Panc1 (cell line): ENCODE measurements at regions not wholly inside any gene's neighbourhood (a gene's known extent, or its start where the extent isn't known, plus 50 kb on each side); places are given as distances from the start of the nearest gene placed in this dataset.

Experiments used
- ATAC-seq: fragments of 200-7000 bp; cut with Tn5 transposase; 2 replicates; pipeline ENCODE4 v1.9.1; 2020; ENCODE audit warnings: mild to moderate bottlenecking, moderate library complexity
- BruUV-seq: library from RNA; stranded (reverse); fragments of 400-500 nt; replicated peaks from 2 replicates; lab custom pipeline; 2021; lab: Mats Ljungman, UMichigan
- CTCF ChIA-PET: fragments of 300-600 bp; sonication (Branson Sonifier 250); formaldehyde crosslinking; loops from one replicate; lab custom pipeline; 2022; ENCODE audit warnings: antibody characterized with exemption; lab: Charles Lee
- POLR2A ChIA-PET: fragments of 300-600 bp; sonication (Branson Sonifier 250); formaldehyde crosslinking; loops from one replicate; lab custom pipeline; 2022; ENCODE audit warnings: antibody characterized with exemption; lab: Charles Lee
- DNase-seq: peaks from one replicate; pipeline ENCODE4 v3.0.0-alpha.2; 2010; ENCODE audit warnings: low read depth, low spot score
- H3K27ac ChIP-seq: 2 replicates; pipeline ENCODE4 v1.5.1; 2011; ENCODE audit warnings: mild to moderate bottlenecking, low read length, inconsistent platforms
- H3K27me3 ChIP-seq: fragments of 200-500 bp; sonication (Bioruptor generic); 2 replicates; pipeline ENCODE4 v1.6.0; 2014; ENCODE audit warnings: low read length, inconsistent platforms; ENCODE audit not compliant: control insufficient read depth, insufficient read depth
- H3K36me3 ChIP-seq: fragments of 200-500 bp; sonication (Bioruptor generic); 2 replicates; pipeline ENCODE4 v1.5.1; 2014; ENCODE audit warnings: inconsistent platforms, mild to moderate bottlenecking, low read length, moderate library complexity; ENCODE audit not compliant: control insufficient read depth, insufficient read depth
- H3K4me1 ChIP-seq: 2 replicates; pipeline ENCODE4 v1.5.1; 2011; ENCODE audit warnings: inconsistent platforms, mild to moderate bottlenecking, low read length, moderate library complexity; ENCODE audit not compliant: control insufficient read depth, insufficient read depth
- H3K4me3 ChIP-seq, 2 experiments: 2 replicates each; pipeline ENCODE4 v1.5.1; 2011 to 2012; ENCODE audit warnings: low read depth in 2 of 2, low read length in 2 of 2, mild to moderate bottlenecking in 2 of 2, inconsistent platforms in 1 of 2, moderate library complexity in 1 of 2
- H3K9me3 ChIP-seq: fragments of 200-500 bp; sonication (Bioruptor generic); 2 replicates; pipeline ENCODE4 v1.5.1; 2014; ENCODE audit warnings: low read depth, mild to moderate bottlenecking, inconsistent platforms, low read length, moderate library complexity; ENCODE audit not compliant: control insufficient read depth, insufficient read depth
- POLR2AphosphoS5 ChIP-seq: IDR thresholded peaks from 2 replicates; pipeline ENCODE4 v1.6.1; 2012; ENCODE audit warnings: mild to moderate bottlenecking, low read depth, low read length, moderate library complexity
- SIN3A ChIP-seq: IDR thresholded peaks from 2 replicates; pipeline ENCODE4 v1.6.1; 2012; ENCODE audit warnings: low read depth, mild to moderate bottlenecking, low read length, moderate library complexity, borderline replicate concordance; ENCODE audit not compliant: insufficient read depth
- TCF7L2 ChIP-seq: IDR thresholded peaks from 2 replicates; pipeline ENCODE4 v1.6.1; 2011; ENCODE audit warnings: mild to moderate bottlenecking, low read depth, low read length, inconsistent platforms
- in situ Hi-C: cut with HindIII; loops from 2 replicates; pipeline ENCODE4 v1.10.0; 2016; ENCODE audit warnings: low sequenced_read_pairs, low pct_unique_long_range_greater_than_20kb
- intact Hi-C: fragments of 100-400 bp; cut with micrococcal nuclease; formaldehyde crosslinking; loops from one replicate; pipeline ENCODE4 v1.10.0; 2022; ENCODE audit not compliant: unreplicated experiment
- TF ChIP-seq, protein P1 (sequence below): fragments of 450-650 bp; IDR thresholded peaks from 2 replicates; pipeline ENCODE4 v1.5.1; 2017; ENCODE audit warnings: mild to moderate bottlenecking
- TF ChIP-seq, protein P2 (sequence below), 2 experiments: IDR thresholded peaks; 2 replicates each; pipeline ENCODE4 v1.6.1; 2011 to 2012; ENCODE audit warnings: low read depth in 2 of 2, control low read depth in 1 of 2, low read length in 1 of 2, mild to moderate bottlenecking in 1 of 2, moderate library complexity in 1 of 2; ENCODE audit not compliant: insufficient read depth in 1 of 2

DNA sequence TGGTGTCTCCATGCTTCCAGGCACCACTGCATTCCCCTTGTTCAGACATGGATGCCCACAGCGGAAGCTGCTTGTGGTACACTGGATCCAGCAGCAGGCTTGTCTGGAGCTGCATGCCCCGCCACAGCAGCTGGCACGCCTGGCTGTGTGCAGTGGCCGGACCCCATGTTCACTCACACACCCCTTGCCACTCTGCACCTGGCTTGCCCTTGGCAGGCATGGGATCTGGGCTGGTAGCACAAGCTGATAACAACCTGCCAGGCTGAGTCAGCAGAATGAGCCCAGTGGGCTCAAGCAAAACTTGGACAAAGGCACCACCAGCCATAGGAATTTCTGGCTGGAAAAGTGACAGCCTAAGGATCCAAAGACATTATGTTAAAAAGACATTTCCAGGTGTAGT, 91.8 kb upstream of the TMEM168 start:
- no peaks in the 10 kb centered on the region for H3K27me3 ChIP-seq
- no peaks in the 10 kb centered on the region; the same call in 1 of the 2 replicates for H3K36me3 ChIP-seq
- H3K4me1 ChIP-seq, result no peaks in the 10 kb centered on the region
- no peak overlapping the region for H3K4me3 ChIP-seq
- BruUV-seq, result no TSS peak
- ChIA-PET POLR2A (no interaction called here), CTCF (no interaction called here)
- no peaks in the 10 kb centered on the region for H3K9me3 ChIP-seq
- DNase-seq (no peak), ATAC-seq (no peak)
- intact Hi-C loops, result no loop called here
- no peak for TF ChIP-seq POLR2AphosphoS5
- no peak for TF ChIP-seq SIN3A
- TF ChIP-seq, protein P1, sequence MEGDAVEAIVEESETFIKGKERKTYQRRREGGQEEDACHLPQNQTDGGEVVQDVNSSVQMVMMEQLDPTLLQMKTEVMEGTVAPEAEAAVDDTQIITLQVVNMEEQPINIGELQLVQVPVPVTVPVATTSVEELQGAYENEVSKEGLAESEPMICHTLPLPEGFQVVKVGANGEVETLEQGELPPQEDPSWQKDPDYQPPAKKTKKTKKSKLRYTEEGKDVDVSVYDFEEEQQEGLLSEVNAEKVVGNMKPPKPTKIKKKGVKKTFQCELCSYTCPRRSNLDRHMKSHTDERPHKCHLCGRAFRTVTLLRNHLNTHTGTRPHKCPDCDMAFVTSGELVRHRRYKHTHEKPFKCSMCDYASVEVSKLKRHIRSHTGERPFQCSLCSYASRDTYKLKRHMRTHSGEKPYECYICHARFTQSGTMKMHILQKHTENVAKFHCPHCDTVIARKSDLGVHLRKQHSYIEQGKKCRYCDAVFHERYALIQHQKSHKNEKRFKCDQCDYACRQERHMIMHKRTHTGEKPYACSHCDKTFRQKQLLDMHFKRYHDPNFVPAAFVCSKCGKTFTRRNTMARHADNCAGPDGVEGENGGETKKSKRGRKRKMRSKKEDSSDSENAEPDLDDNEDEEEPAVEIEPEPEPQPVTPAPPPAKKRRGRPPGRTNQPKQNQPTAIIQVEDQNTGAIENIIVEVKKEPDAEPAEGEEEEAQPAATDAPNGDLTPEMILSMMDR, result no peak
- TF ChIP-seq, protein P2, sequence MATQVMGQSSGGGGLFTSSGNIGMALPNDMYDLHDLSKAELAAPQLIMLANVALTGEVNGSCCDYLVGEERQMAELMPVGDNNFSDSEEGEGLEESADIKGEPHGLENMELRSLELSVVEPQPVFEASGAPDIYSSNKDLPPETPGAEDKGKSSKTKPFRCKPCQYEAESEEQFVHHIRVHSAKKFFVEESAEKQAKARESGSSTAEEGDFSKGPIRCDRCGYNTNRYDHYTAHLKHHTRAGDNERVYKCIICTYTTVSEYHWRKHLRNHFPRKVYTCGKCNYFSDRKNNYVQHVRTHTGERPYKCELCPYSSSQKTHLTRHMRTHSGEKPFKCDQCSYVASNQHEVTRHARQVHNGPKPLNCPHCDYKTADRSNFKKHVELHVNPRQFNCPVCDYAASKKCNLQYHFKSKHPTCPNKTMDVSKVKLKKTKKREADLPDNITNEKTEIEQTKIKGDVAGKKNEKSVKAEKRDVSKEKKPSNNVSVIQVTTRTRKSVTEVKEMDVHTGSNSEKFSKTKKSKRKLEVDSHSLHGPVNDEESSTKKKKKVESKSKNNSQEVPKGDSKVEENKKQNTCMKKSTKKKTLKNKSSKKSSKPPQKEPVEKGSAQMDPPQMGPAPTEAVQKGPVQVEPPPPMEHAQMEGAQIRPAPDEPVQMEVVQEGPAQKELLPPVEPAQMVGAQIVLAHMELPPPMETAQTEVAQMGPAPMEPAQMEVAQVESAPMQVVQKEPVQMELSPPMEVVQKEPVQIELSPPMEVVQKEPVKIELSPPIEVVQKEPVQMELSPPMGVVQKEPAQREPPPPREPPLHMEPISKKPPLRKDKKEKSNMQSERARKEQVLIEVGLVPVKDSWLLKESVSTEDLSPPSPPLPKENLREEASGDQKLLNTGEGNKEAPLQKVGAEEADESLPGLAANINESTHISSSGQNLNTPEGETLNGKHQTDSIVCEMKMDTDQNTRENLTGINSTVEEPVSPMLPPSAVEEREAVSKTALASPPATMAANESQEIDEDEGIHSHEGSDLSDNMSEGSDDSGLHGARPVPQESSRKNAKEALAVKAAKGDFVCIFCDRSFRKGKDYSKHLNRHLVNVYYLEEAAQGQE (IDR thresholded peaks at IDR 0.05; ENCODE audit: insufficient read depth in 1 of 2, low read depth in 2 of 2, low read length in 1 of 2), result no peak
- no peak for TF ChIP-seq TCF7L2
- in situ Hi-C loops, result no loop called here
- no peak overlapping the region for H3K27ac ChIP-seq

DNA sequence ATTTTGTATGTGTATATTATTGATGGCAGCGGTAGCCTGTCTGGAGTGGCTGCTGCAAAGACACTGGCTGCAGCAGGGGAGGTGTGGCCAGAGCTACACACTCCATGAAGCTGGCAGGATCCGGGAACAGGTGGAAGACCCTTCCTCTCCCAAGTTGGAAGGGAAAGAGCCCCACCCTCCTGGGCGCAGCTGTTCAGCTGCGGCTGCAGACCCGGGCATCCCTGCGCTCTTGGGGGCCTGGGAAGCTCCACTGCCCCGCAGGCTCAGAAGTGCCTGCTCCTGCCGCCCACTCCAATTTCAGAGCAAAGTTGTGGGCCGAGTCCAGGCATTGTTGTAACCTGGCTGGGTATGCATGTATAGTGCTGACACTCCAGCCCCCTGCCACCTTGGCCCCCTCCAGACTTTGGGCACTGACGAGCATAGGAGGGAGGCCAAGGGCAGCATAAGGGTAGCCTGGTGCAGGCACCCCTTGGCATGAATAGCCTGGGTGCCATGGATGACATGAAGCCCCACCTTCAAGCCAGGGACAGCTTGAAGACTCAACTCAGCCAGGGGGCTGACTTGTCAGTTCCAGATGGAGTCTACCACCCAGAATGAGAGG, 90.7 kb upstream of the TMEM168 start:
- H3K36me3 ChIP-seq, result no peaks in the 10 kb centered on the region; the same call in 1 of the 2 replicates
- no peaks in the 10 kb centered on the region for H3K4me1 ChIP-seq
- no peaks in the 10 kb centered on the region for H3K9me3 ChIP-seq
- intact Hi-C loops (no loop called here), in situ Hi-C loops (no loop called here)
- POLR2A ChIA-PET, result no interaction called here
- ATAC-seq (no peak), DNase-seq (no peak)
- CTCF ChIA-PET, result no interaction called here
- no peaks in the 10 kb centered on the region for H3K27me3 ChIP-seq
- H3K4me3 ChIP-seq, result no peak overlapping the region
- BruUV-seq, result no TSS peak
- H3K27ac ChIP-seq, result no peak overlapping the region
- TF ChIP-seq, protein P1, result no peak
- TF ChIP-seq SIN3A, result no peak
- no peak for TF ChIP-seq POLR2AphosphoS5
- TF ChIP-seq, protein P2 (IDR thresholded peaks at IDR 0.05; ENCODE audit: insufficient read depth in 1 of 2, low read depth in 2 of 2, low read length in 1 of 2), result no peak
- TF ChIP-seq TCF7L2, result no peak
